ENCODE measurements at regions not wholly inside any gene's neighbourhood (a gene's known extent, or its start where the extent isn't known, plus 50 kb on each side); places are given as distances from the start of the nearest gene placed in this dataset.

- Histone ChIP-seq H3K36me3 (ENCODE audit: low read length) (no peaks in the 10 kb centered on the region), H4K20me1 (ENCODE audit: low read depth, low read length) (no peaks in the 10 kb centered on the region), H3K27ac (ENCODE audit: low read depth, low read length) (no peak overlapping the region), H3K9ac (ENCODE audit: low read length) (no peak overlapping the region), H3K27me3 (ENCODE audit: low read length) (no peaks in the 10 kb centered on the region), H2AFZ (ENCODE audit: low read depth, low read length, severe bottlenecking) (no peak overlapping the region), H3K4me2 (ENCODE audit: low read depth, low read length, poor library complexity, severe bottlenecking) (no peak overlapping the region), H3K9me3 (ENCODE audit: insufficient read depth, low read length) (no peaks in the 10 kb centered on the region), H3K4me3 (ENCODE audit: insufficient read depth, low read length, poor library complexity, severe bottlenecking) (no peak overlapping the region), H3K9me2 (replicated peaks; ENCODE audit: insufficient read depth, low read length) (no peaks in the 10 kb centered on the region), H3K79me2 (ENCODE audit: insufficient read depth, low read length) (no peaks in the 10 kb centered on the region), H3F3A (ENCODE audit: insufficient read depth) (no peaks in the 10 kb centered on the region)
- TF ChIP-seq EZH2phosphoT487 (conservative IDR thresholded peaks at IDR 0.05; ENCODE audit: low read length) (no peak), CTCF (IDR thresholded peaks at IDR 0.05; ENCODE audit: insufficient read depth, low read length, poor library complexity, severe bottlenecking) (no peak)
These were observed 846.4 kb downstream of the DCDC2C start for GRCh38 chr2:4549666-4550210.

- H3K9me2 ChIP-seq (replicated peaks; ENCODE audit: insufficient read depth, low read length) = no peaks in the 10 kb centered on the region
- H3K27ac ChIP-seq (ENCODE audit: low read depth, low read length) = no peak overlapping the region
- H3K36me3 ChIP-seq (ENCODE audit: low read length) = no peaks in the 10 kb centered on the region
- no peak overlapping the region for H3K9ac ChIP-seq (ENCODE audit: low read length)
- no peaks in the 10 kb centered on the region for H3K27me3 ChIP-seq (ENCODE audit: low read length)
- H3K4me2 ChIP-seq (ENCODE audit: low read depth, low read length, poor library complexity, severe bottlenecking) = no peak overlapping the region
- H2AFZ ChIP-seq (ENCODE audit: low read depth, low read length, severe bottlenecking) = no peak overlapping the region
- no peak for TF ChIP-seq EZH2phosphoT487 (conservative IDR thresholded peaks at IDR 0.05; ENCODE audit: low read length)
- TF ChIP-seq CTCF (IDR thresholded peaks at IDR 0.05; ENCODE audit: insufficient read depth, low read length, poor library complexity, severe bottlenecking) = no peak
- H4K20me1 ChIP-seq (ENCODE audit: low read depth, low read length) = no peaks in the 10 kb centered on the region
- no peaks in the 10 kb centered on the region for H3F3A ChIP-seq (ENCODE audit: insufficient read depth)
- H3K79me2 ChIP-seq (ENCODE audit: insufficient read depth, low read length) = no peaks in the 10 kb centered on the region
- H3K4me3 ChIP-seq (ENCODE audit: insufficient read depth, low read length, poor library complexity, severe bottlenecking) = no peak overlapping the region
- no peaks in the 10 kb centered on the region for H3K9me3 ChIP-seq (ENCODE audit: insufficient read depth, low read length)
These were observed 848.5 kb downstream of the DCDC2C start for GRCh38 chr2:4551691-4552474.

GRCh38 chr2:4553241-4553640, 849.9 kb downstream of the DCDC2C start:
- H3K4me3 ChIP-seq (ENCODE audit: insufficient read depth, low read length, poor library complexity, severe bottlenecking) = no peak overlapping the region
- H3K79me2 ChIP-seq (ENCODE audit: insufficient read depth, low read length) = no peaks in the 10 kb centered on the region
- no peak overlapping the region for H3K9ac ChIP-seq (ENCODE audit: low read length)
- H3K27me3 ChIP-seq (ENCODE audit: low read length) = no peaks in the 10 kb centered on the region
- TF ChIP-seq CTCF (IDR thresholded peaks at IDR 0.05; ENCODE audit: insufficient read depth, low read length, poor library complexity, severe bottlenecking) = no peak
- no peak for TF ChIP-seq EZH2phosphoT487 (conservative IDR thresholded peaks at IDR 0.05; ENCODE audit: low read length)
- H3K9me3 ChIP-seq (ENCODE audit: insufficient read depth, low read length) = no peaks in the 10 kb centered on the region
- no peaks in the 10 kb centered on the region for H4K20me1 ChIP-seq (ENCODE audit: low read depth, low read length)
- H3F3A ChIP-seq (ENCODE audit: insufficient read depth) = no peaks in the 10 kb centered on the region
- H3K9me2 ChIP-seq (replicated peaks; ENCODE audit: insufficient read depth, low read length) = no peaks in the 10 kb centered on the region
- H2AFZ ChIP-seq (ENCODE audit: low read depth, low read length, severe bottlenecking) = no peak overlapping the region
- H3K36me3 ChIP-seq (ENCODE audit: low read length) = no peaks in the 10 kb centered on the region
- no peak overlapping the region for H3K27ac ChIP-seq (ENCODE audit: low read depth, low read length)
- H3K4me2 ChIP-seq (ENCODE audit: low read depth, low read length, poor library complexity, severe bottlenecking) = no peak overlapping the region
